OCI-LY1 (cell line): ENCODE measurements at regions not wholly inside any gene's neighbourhood (a gene's known extent, or its start where the extent isn't known, plus 50 kb on each side); places are given as distances from the start of the nearest gene placed in this dataset.

Experiments used
- H2AFZ ChIP-seq: fragments of 200-600 bp; sonication (generic), shearing (Covaris generic); 2 replicates; pipeline ENCODE4 v1.6.0; 2014; ENCODE audit warnings: antibody characterized with exemption, mild to moderate bottlenecking, low read length
- H3F3A ChIP-seq: fragments of 200-600 bp; sonication (generic), shearing (Covaris generic); 2 replicates; pipeline ENCODE4 v1.6.0; 2014; ENCODE audit warnings: mild to moderate bottlenecking, antibody characterized with exemption, low read length, moderate library complexity; ENCODE audit not compliant: insufficient read depth
- H3K27ac ChIP-seq: fragments of 200-600 bp; sonication (generic); 2 replicates; pipeline ENCODE4 v1.5.1; 2014; ENCODE audit warnings: low read length, mixed run types, mild to moderate bottlenecking, low read depth; ENCODE audit not compliant: poor library complexity, severe bottlenecking
- H3K27me3 ChIP-seq: fragments of 200-600 bp; sonication (generic); 2 replicates; pipeline ENCODE4 v1.6.0; 2014; ENCODE audit warnings: antibody characterized with exemption, mild to moderate bottlenecking, low read length, moderate library complexity; ENCODE audit not compliant: insufficient read depth
- H3K36me3 ChIP-seq: fragments of 200-600 bp; sonication (generic); 2 replicates; pipeline ENCODE4 v1.6.1; 2014; ENCODE audit warnings: mild to moderate bottlenecking, antibody characterized with exemption, low read length, moderate library complexity, mixed read lengths; ENCODE audit not compliant: insufficient read depth
- H3K4me1 ChIP-seq: fragments of 200-600 bp; sonication (generic); 2 replicates; pipeline ENCODE4 v1.5.1; 2014; ENCODE audit warnings: mild to moderate bottlenecking, low read length, moderate library complexity; ENCODE audit not compliant: insufficient read depth, severe bottlenecking
- H3K4me2 ChIP-seq: fragments of 200-600 bp; sonication (generic), shearing (Covaris generic); 2 replicates; pipeline ENCODE4 v1.6.1; 2014; ENCODE audit warnings: low read length
- H3K4me3 ChIP-seq: fragments of 200-600 bp; sonication (generic); 2 replicates; pipeline ENCODE4 v1.5.1; 2014; ENCODE audit warnings: low read length, low read depth, mild to moderate bottlenecking, mixed read lengths; ENCODE audit not compliant: poor library complexity, severe bottlenecking
- H3K79me2 ChIP-seq: fragments of 200-600 bp; shearing (Covaris generic); 2 replicates; pipeline ENCODE4 v1.6.1; 2016; ENCODE audit warnings: mixed run types, low read length, mixed read lengths; ENCODE audit not compliant: insufficient read depth
- H3K9ac ChIP-seq: fragments of 200-600 bp; sonication (generic), shearing (Covaris generic); 2 replicates; pipeline ENCODE4 v1.6.1; 2014; ENCODE audit warnings: mild to moderate bottlenecking, low read length, mixed read lengths
- H3K9me2 ChIP-seq: fragments of 200-600 bp; sonication (generic), shearing (Covaris generic); 2 replicates; pipeline ENCODE4 v1.6.1; 2014; ENCODE audit warnings: low read depth, mild to moderate bottlenecking, low read length, mixed read lengths
- H3K9me3 ChIP-seq: fragments of 200-600 bp; shearing (Covaris generic); 2 replicates; pipeline ENCODE4 v1.6.1; 2014; ENCODE audit warnings: low read length, mixed read lengths
- H4K20me1 ChIP-seq: fragments of 200-600 bp; sonication (generic), shearing (Covaris generic); 2 replicates; pipeline ENCODE4 v1.6.0; 2016; ENCODE audit warnings: mild to moderate bottlenecking, low read length; ENCODE audit not compliant: insufficient read depth
- EZH2 ChIP-seq: fragments of 200-600 bp; sonication (generic), shearing (Covaris generic); IDR thresholded peaks from 2 replicates; pipeline ENCODE4 v1.8.0; 2017; ENCODE audit warnings: borderline replicate concordance, mixed run types, mild to moderate bottlenecking, antibody characterized with exemption, low read length, moderate library complexity, mixed read lengths
- TF ChIP-seq, protein P1 (sequence below): fragments of 200-600 bp; sonication (generic), shearing (Covaris generic); IDR thresholded peaks from 2 replicates; pipeline ENCODE4 v1.5.1; 2017; ENCODE audit warnings: mild to moderate bottlenecking, antibody characterized with exemption, low read length, moderate library complexity, mixed read lengths

DNA sequence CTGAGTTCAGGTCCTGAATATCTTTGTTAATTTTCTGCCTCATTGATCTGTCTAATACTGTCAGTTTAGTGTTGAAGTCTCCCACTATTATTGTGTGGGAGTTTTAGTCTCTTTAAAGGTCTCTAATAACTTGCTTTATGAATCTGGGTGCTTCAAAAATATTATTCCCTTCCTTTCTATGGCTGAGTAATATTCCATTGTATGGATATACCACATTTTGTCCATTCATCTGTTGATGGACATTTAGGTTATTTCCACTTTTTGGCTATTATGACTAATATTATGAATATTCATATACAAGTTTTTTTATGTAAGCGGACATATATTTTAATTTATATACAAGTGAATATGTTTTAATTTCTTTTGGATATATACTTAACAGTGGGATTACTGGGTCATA is 82.7 kb downstream of the SDR9C7 start:
- no peak for TF ChIP-seq EZH2
- TF ChIP-seq, protein P1, sequence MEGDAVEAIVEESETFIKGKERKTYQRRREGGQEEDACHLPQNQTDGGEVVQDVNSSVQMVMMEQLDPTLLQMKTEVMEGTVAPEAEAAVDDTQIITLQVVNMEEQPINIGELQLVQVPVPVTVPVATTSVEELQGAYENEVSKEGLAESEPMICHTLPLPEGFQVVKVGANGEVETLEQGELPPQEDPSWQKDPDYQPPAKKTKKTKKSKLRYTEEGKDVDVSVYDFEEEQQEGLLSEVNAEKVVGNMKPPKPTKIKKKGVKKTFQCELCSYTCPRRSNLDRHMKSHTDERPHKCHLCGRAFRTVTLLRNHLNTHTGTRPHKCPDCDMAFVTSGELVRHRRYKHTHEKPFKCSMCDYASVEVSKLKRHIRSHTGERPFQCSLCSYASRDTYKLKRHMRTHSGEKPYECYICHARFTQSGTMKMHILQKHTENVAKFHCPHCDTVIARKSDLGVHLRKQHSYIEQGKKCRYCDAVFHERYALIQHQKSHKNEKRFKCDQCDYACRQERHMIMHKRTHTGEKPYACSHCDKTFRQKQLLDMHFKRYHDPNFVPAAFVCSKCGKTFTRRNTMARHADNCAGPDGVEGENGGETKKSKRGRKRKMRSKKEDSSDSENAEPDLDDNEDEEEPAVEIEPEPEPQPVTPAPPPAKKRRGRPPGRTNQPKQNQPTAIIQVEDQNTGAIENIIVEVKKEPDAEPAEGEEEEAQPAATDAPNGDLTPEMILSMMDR, result no peak
- no peak overlapping the region for H3K4me3 ChIP-seq
- no peak overlapping the region for H2AFZ ChIP-seq
- no peaks in the 10 kb centered on the region for H3K27me3 ChIP-seq
- H3K36me3 ChIP-seq, result no peaks in the 10 kb centered on the region
- no peaks in the 10 kb centered on the region for H4K20me1 ChIP-seq
- no peaks in the 10 kb centered on the region for H3K9me2 ChIP-seq
- H3K9ac ChIP-seq, result no peak overlapping the region
- H3K4me1 ChIP-seq, result no peaks in the 10 kb centered on the region
- no peak overlapping the region for H3K27ac ChIP-seq
- H3F3A ChIP-seq, result no peaks in the 10 kb centered on the region
- H3K9me3 ChIP-seq, result 0 out of 2 replicates have a peak, but pooled peaks cover 5% of the 10 kb centered on the region
- H3K4me2 ChIP-seq, result no peak overlapping the region
- H3K79me2 ChIP-seq, result no peaks in the 10 kb centered on the region

DNA sequence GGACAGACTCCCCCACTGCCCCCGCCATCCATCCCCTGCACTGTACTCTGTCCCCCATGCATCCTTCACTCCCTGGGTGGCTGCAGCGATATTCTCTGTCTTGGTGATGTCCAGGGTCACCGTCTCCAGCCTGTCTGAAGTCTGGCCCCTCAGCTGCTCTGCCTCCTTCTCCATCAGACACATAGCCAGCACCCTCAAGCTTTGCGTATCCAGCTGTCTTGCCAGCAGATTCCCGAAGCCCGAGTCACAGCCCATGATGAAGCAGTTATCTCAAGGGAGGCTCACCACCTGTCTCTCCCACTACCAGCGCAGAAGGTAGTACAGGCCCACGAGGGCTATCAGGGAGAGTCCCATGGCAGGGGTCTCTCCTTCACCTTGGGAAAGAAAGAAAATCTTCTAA is 77.8 kb downstream of the HSD17B6 start:
- Histone ChIP-seq H3K4me1 (peaks cover 9% of the 10 kb centered on the region), H3K9me2 (no peaks in the 10 kb centered on the region), H3K27me3 (no peaks in the 10 kb centered on the region), H3K79me2 (no peaks in the 10 kb centered on the region), H3F3A (no peaks in the 10 kb centered on the region), H4K20me1 (no peaks in the 10 kb centered on the region), H3K4me3 (no peak overlapping the region), H2AFZ (no peak overlapping the region), H3K9ac (no peak overlapping the region), H3K27ac (no peak overlapping the region), H3K9me3 (no peaks in the 10 kb centered on the region), H3K4me2 (no peak overlapping the region), H3K36me3 (no peaks in the 10 kb centered on the region)
- TF ChIP-seq EZH2, result no peak
- TF ChIP-seq, protein P1, result no peak

DNA sequence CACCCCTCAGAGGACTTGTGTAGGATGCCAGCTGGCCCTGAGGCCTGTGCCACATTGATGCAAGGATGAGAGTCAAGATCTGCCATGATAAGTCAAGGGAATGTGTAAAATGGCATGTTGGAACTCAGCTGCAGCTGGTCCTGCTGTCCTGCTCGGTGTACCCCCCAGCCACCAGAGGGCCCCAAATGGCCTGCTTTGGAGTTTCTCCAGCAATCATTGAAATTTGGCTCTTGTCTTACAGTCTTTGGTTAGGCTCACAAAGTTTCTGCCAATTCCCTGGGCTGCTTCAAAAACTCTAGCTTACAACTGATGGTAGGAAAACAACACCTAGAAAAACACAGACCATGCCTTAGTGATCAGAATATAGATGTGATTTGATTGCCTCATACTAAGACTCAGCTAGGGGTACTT is 76.8 kb downstream of the HSD17B6 start:
- H2AFZ ChIP-seq, result no peak overlapping the region
- no peaks in the 10 kb centered on the region for H4K20me1 ChIP-seq
- H3F3A ChIP-seq, result no peaks in the 10 kb centered on the region
- H3K79me2 ChIP-seq, result no peaks in the 10 kb centered on the region
- H3K27me3 ChIP-seq, result no peaks in the 10 kb centered on the region
- no peak overlapping the region for H3K27ac ChIP-seq
- H3K4me1 ChIP-seq, result peaks cover 9% of the 10 kb centered on the region
- no peaks in the 10 kb centered on the region for H3K36me3 ChIP-seq
- no peak overlapping the region for H3K4me3 ChIP-seq
- H3K9me3 ChIP-seq, result no peaks in the 10 kb centered on the region
- H3K4me2 ChIP-seq, result no peak overlapping the region
- H3K9ac ChIP-seq, result no peak overlapping the region
- TF ChIP-seq, protein P1, result peak; percentile 63
- TF ChIP-seq EZH2, result no peak
- no peaks in the 10 kb centered on the region for H3K9me2 ChIP-seq
